GM15510 (cell line): ENCODE measurements at regions not wholly inside any gene's neighbourhood (a gene's known extent, or its start where the extent isn't known, plus 50 kb on each side); places are given as distances from the start of the nearest gene placed in this dataset.
A peak's percentile ranks its signal among the peaks of the same experiment; 100 is the strongest.

ENCODE experiments used
- POLR2A ChIP-seq: IDR thresholded peaks from 3 replicates; pipeline ENCODE4 v1.6.1; 2011; ENCODE audit warnings: borderline replicate concordance; ENCODE audit not compliant: insufficient read length; ENCODE audit errors: extremely low read depth

DNA sequence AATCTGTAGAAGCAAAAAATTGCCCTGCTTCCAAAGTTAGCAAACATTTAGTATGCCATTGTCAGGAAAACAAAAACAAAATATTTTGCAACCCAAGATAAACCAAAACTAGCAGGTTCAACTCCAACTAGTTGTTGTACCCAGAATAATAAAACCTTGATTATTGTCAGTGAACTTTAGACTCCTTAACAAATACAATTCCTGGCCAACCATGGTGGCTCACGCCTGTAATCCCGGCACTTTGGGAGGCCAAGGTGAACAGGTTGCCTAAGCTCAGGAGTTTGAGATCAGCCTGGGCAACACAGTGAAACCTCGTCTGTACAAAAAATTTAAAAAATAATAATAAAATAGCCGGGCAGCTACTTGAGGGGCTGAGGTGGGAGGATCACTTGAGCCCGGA is 53.6 kb upstream of the EPCAM start:
- TF ChIP-seq POLR2A = no peak

DNA sequence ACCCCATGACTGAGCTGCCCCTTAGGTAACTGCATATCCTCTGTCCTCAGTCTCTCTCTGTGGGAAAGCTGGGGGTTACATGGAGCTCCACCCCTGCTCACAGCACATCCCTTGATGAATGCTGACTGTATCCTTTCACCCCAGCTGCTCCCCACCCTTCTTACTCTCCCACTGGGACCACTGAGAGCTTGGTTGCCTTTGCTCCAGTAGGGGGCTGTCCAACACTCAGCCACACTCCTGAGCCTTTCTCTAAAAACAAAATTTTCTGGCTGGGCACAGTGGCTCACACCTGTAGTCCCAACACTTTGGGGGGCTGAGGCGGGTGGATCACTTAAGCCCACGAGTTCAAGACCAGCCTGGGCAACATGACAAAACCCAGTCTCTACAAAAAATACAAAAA is 55.4 kb upstream of the EPCAM start:
- TF ChIP-seq POLR2A = no peak

DNA sequence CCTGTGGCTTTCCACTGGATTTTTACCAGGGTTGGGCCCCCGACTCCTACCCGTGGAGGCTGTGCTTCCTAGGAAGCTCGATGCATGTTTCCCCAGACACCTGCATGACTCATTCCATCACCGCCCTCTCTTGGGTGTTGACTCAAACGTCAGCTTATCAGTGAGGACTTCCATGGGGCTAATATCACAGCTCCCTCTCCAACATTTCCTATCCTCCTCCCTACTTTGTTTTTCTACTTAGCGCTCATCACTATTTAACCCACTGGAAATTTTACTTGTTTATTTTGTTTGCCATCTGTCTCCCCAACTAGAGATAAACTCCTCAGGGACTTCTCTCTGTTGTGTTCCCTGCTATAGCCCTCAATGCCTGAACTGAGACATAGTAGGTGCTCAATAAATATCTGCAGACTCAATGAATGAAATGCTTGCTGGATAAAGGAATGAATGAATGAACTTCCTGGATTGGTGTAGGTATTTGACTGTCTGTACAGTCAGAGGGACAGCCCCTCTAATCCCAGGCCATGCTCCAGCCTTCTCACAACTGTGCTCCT is 55.9 kb upstream of the EPCAM start:
- no peak for TF ChIP-seq POLR2A

DNA sequence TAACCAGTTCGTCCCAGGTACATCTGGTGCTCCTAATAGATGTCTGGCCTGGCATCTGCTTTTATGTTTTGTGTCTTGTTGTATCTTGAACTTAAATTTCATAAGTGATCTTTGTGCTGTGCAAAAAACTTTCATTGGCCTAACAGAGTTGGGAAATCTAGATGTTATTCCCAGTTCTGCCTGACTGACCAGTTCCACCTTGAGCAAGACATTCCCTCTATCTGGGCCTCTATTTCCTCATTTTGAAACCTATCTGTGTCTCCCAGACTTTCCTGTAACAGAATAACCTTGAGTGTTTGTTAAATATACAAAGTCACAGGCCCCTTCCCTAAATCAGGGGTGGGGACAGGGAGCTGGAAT is 56.6 kb upstream of the EPCAM start:
- no peak for TF ChIP-seq POLR2A

DNA sequence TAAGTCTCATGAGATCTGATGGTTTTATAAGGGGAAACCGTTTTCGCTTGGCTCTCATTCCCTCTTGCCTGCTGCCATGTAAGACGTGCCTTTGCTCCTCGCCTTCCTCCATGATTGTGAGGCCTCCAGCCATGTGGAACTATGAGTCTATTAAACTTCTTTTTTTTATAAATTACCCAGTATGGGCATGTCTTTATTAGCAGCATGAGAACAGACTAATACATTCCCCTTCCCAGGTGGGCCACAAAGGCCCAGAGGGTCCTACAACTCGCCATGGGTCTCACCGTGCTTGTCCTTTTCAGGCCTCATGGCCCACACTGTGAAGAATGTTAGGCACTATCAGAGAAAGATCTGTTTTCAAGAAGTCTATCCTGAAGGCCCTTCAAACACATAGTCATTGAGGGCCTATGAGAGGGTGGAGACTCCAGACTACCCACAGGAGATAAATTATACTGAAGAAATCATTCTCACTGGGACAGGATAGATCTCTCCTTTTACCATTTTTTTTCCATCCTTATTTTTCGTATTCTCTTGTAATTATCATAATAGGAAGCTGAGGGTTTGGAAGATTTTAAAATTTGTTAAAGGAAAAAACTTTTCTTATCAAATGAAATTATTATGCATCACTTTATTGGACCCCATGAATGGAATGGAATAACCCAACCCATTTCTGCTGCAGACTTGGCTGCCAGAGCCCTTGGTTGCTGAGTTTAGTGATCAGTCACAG is 57.2 kb upstream of the EPCAM start:
- TF ChIP-seq POLR2A = no peak

DNA sequence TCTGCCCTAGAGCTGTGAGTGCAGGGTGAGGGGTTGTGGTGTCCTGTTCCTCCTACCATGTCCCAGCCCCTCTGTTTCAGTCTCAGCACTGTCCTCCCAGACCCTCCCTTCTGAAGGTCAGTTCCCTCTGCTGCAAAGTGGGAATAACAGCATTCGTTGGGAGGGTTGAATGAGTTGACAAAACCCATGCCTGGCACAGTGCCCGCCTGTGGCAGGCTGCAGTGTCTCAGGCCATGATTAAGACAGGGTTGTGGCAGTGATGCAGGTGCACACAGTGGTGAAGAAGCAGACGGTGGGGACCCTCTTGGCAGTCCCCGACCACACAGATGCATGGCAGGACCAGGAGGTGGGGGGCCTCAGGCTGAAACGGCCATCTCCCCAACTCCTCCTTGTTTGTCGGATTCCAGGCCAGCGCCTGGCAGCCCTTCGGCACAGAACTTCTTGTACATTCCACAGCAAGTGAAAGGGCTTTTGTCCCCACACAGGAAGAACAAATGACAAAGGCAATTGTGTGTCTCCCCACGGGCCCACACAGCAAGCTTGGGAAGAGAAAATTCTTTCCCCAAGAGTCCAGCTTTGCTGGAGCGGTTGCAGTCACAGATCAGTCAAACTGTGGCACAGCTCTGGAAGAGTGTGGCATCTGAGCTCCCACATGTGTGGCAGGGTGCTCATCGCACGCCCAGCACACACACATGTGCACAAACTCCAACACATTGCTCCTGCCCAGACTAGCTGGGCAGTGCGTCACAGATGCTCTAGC is 58.1 kb upstream of the EPCAM start:
- TF ChIP-seq POLR2A = peak; percentile 37

DNA sequence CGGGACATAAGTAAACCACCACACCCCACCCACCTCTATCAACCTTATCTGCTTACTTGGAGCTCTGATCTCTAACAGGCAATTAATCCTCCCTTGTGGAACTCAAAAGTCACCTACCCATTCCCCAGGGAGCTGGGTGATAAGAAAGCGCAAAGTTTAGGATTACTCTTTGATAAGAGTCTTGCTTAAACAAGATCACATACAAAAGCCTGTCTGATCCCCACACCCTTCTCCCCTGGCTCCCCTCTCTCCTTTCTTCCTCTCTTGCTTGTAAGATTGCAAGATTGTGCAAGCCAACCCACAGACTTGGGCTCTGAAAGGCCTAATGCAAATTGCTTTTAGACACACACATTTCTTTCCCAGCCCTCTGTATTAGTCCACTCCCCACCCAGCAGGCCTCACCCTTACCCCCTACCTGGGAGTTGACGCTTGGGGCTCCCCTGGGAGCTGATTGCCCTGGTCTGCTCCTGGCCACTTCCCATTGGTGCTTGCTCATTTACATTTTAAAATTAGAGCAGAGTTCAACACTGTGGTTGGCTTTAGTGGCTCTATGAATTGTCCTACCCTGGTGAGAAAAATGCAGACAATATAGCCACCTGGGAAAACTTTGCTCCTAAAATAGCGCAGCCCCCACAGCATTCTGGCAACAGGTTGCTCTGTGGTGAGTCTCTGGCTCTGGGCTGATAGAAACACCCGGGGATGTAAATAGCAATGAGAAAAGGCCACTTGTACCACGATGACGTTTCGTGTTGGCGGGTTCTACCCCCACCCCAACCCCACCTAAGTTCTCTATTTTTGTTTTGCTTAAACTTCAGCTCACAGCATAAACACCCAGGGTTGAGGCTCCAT is 58.9 kb upstream of the EPCAM start:
- TF ChIP-seq POLR2A = peak; percentile 43

DNA sequence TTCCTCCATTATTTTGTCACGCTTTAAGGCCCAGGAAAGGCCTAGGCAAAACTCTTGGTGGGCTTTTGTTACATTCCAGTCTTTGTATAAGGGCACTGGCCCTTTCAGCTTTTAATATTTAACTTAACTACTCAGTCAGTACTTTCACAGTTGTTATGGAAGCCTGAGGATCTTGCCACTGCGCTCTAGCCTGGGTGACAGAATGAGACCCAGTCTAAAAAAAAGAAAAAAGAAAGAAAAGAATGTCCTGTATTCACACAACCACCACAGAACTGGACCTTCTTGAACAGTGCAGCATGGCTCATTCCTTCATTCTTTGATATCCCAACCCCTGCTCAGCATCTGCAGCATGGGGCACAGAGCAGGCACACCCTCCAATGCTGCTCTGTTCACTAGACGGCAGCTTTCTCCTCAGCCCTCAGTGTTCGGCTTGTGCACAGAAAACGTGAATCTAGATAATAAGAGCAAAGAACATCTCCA is 59.6 kb upstream of the EPCAM start:
- TF ChIP-seq POLR2A = no peak

DNA sequence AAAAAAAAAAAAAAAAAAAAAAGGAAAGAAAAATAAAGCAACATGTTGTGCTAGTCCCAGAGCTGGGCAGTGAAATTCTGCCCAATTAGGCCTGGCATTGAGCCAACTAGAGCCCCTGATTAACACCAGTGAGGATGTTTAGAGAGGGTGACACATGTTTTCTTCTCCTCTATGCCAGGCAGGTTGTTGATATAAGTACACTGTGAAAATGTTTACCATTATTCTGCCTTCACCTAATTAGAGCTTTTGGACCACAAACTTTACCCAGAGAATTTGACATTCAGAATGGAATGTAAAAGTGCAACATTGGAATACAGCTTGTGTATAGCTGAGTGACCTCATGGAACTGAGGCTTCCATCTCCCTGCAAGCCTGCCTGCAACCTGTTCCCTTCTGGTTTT is 62.0 kb upstream of the EPCAM start:
- TF ChIP-seq POLR2A = no peak

DNA sequence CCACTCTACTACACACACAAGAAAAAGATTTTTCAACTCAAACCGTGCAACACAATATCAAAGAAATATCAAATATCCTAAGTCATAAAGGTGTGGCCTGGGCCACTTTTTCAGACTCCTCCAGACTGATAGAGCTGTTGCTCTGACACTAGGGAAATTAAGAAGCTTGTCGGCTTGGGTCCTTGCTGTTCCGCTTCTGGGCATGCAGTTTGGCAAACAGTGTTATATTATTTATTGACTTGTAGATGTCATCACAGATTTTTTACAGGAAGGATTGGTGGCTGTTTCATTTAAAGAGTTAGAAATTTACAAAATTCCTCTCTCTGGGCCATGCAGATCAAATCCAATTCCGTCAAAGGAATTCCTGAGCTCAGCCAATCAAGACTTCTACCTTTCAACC is 64.5 kb upstream of the EPCAM start:
- no peak for TF ChIP-seq POLR2A

DNA sequence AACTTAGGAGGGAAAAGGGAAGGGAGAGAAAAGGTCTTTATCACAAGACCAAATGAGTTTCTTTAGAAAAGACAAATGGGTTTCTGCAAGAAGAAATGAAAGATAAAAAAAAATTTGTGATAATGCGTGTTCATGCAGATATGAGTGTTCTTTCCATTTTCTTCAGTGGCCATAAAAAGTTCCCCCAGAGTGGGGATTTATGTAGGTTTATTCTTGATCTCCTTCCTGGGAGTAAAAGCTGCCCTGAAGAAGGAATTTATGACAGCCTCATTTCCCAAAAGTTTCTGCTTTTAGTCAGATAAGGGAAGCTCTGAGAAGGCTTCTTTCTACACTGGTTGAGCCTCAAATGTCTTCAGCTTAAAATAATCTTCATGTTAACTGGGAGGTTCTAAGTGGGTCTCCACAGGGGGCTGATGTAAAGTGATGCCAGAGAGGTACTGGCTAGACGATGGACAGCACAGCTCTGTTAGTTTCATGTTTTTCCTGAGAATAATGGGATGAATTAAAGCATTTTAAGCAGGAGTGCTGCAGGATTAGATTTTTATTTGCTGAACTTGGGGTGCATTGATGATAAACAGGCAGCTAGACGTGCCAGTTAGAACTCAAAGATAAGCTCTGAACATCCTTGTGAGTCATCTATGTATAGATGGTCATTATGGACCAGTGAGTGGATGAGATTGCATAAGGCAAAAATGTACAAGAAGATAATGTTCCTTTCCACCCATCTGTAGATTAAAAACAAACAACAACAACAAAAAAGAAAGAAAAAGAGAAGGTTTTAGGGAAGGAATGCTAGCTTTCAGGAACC is 65.6 kb upstream of the EPCAM start:
- TF ChIP-seq POLR2A = no peak

DNA sequence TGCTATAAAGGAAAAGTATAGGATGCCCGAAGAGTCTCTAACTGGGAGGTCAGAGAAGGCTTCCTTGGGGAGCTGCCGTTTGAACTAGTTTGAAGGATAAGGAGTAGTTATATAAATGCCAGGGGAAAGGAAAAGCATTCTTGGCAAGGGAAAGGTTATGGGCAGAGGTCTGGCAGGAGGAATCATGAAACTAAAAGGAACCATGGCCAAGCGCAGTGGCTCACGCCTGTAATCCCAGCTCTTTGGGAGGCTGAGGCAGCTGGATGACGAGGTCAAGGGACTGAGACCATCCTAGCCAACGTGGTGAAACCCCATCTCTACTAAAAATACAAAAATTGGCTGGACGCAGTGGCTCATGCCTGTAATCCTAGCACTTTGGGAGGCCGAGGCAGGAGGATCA is 66.8 kb upstream of the EPCAM start:
- no peak for TF ChIP-seq POLR2A

DNA sequence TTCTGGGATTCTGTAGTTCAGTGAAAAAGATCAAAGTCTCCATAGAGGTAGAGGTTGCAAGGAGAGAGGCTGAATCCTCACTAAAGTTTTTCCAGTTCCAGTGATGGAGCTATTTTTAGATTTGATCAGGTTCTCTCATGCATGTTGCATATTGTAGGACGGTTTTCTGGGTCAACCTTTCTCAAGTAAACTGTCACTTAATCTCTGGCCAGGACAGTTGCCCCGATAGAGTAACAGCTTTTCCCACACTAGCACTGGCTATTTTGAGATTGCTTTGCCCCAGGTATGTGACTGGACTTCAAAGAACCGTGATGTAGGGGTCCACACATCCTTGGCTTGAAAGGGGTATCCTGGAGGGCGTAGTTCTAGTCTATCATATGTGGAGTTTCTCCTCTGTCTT is 67.4 kb upstream of the EPCAM start:
- no peak for TF ChIP-seq POLR2A

DNA sequence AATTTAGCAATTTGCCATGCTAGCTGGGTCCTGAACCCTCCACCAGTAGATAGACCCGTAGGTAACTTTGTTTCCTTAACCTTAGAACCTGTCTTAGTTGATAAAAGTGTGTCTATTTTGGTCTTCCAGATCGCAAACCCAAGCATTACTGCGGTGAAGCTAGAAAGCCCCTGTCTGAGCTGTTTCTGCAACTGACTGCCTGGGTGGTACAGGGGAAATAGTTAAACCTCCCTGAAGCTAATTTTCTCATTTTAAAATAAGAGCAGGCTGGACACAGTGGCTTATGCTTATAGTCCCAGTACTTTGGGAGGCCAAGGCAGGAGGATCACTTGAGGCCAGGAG is 67.9 kb upstream of the EPCAM start:
- TF ChIP-seq POLR2A = no peak
